ENCODE measurements at regions not wholly inside any gene's neighbourhood (a gene's known extent, or its start where the extent isn't known, plus 50 kb on each side); places are given as distances from the start of the nearest gene placed in this dataset.

- Mint-ChIP-seq H3K4me3 (no peak overlapping the region), H3K27ac (no peak overlapping the region), H3K9me3 (no peaks in the 10 kb centered on the region), H3K4me1 (no peaks in the 10 kb centered on the region), H3K36me3 (no peaks in the 10 kb centered on the region)
- DNase-seq (ENCODE audit: low spot score in 2 of 2) (peak in 1 of 2 donors; percentile 6), ATAC-seq (no peak)
These were observed 181.4 kb downstream of the GAS1 start for GRCh38 chr9:86765746-86766430.

DNA sequence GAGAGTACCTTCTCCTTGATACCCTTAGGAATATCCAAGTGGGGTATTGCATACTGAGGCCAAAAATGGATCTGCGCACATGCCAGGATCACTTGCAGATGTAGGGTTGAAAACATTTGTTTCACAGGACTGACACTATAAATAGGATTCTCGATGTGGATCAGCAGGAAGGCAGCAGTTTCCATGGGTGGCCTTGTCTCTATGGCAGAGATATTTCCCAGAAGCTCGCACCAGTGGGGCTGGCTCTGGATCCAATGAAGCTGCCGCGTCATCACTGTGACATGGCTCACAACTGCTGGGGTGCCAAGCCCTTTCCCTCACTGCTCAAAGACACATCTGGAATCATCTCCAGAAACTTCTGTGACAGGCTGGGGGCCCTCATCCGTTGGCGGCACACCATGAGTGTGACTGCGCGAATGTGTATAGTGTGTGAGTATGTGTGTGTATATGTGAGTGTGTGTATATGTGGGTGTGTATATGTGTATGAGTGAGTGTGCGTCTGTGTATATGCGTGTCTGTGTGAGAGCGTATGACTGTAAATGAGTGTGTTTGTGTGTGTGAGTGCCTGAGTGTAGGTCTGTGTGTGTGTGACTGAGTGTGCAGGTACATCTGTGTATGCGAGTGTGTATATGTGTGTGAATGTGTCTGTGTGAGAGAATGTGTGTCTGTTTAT, 182.5 kb downstream of the GAS1 start:
- no peak for DNase-seq (ENCODE audit: low spot score in 2 of 2)

GRCh38 chr9:86764221-86764624, 183.1 kb downstream of the GAS1 start:
- ATAC-seq (no peak), DNase-seq (ENCODE audit: low spot score in 2 of 2) (peak in 1 of 2 donors; percentile 26)
- Mint-ChIP-seq H3K36me3 (no peaks in the 10 kb centered on the region), H3K4me1 (no peaks in the 10 kb centered on the region), H3K27ac (no peak overlapping the region), H3K4me3 (no peak overlapping the region), H3K9me3 (no peaks in the 10 kb centered on the region)

More for the DNA sequence above, 182.5 kb downstream of the GAS1 start:
- Mint-ChIP-seq H3K4me3 (no peak overlapping the region), H3K36me3 (no peaks in the 10 kb centered on the region), H3K9me3 (no peaks in the 10 kb centered on the region), H3K4me1 (no peaks in the 10 kb centered on the region), H3K27ac (no peak overlapping the region)
- ATAC-seq = peak; percentile 28

DNA sequence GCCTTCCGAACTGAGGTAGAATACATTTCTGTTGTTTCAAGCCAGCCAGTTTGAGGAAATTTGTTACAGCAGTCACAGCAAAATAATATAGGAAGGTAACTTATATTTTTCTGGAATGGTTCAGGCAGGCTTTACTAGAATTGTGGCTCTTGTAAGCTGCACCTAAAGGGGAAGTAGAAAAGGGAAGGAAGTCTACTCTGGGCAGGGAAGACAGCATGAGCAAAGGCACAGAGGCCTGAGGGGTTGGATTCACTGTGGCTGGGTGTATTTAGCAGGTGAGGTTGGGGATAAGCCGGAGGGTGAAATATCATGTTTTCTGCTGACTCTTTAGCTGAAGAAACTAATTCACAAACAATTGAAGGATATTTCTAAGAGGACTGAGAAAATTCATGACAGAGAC, 183.5 kb downstream of the GAS1 start:
- H3K4me3 Mint-ChIP-seq = no peak overlapping the region
- no peak overlapping the region for H3K27ac Mint-ChIP-seq
- DNase-seq (ENCODE audit: low spot score in 2 of 2) (peak in 1 of 2 donors; percentile 2), ATAC-seq (no peak)
- H3K4me1 Mint-ChIP-seq = no peaks in the 10 kb centered on the region
- H3K9me3 Mint-ChIP-seq = no peaks in the 10 kb centered on the region
- H3K36me3 Mint-ChIP-seq = no peaks in the 10 kb centered on the region

DNA sequence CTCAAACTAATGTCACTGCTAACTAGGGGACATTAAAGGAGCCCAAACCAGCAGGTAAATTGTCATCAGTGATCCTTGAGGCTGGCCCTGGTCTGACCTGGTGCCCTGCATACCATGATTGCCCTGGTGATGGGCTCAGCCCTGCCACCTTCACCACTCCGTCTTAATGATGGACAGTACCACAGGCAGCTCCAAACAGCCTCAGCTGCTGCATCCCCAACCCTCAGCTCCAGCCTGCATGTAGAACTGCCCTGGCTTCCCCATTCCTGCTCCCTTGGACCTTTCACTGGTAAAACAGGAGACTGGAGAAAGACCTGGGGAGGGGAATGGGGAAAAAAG, 190.0 kb downstream of the GAS1 start:
- no peak overlapping the region for H3K27ac Mint-ChIP-seq
- no peaks in the 10 kb centered on the region for H3K4me1 Mint-ChIP-seq
- H3K9me3 Mint-ChIP-seq = no peaks in the 10 kb centered on the region
- no peak overlapping the region for H3K4me3 Mint-ChIP-seq
- H3K36me3 Mint-ChIP-seq = no peaks in the 10 kb centered on the region
- no peak for ATAC-seq
- DNase-seq (ENCODE audit: low spot score in 2 of 2) = peak in 1 of 2 donors; percentile 12

- H3K27ac Mint-ChIP-seq = no peak overlapping the region
- H3K9me3 Mint-ChIP-seq = no peaks in the 10 kb centered on the region
These were observed 190.5 kb downstream of the GAS1 start for GRCh38 chr9:86756576-86757381.

DNA sequence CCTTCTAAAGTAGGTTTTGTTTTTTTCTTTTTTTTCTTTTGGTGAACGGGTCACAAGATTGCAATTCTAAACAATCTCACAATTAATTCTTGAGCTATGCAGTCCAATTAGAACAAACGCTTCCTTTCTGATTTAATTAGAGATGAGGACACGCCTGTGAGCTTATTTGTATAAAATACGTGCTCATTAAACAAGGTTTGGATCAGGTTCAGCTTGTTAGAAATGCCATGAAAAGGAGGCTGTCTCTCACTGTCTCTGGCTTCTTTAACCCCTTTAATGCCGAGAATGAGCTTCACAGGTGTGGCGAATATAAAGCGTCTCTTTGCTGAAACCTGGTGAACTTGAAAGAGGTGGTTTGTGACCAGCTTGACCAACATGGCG, 191.8 kb downstream of the GAS1 start:
- no peak for ATAC-seq
- Mint-ChIP-seq H3K27ac (no peak overlapping the region), H3K4me3 (no peak overlapping the region), H3K4me1 (no peaks in the 10 kb centered on the region), H3K36me3 (no peaks in the 10 kb centered on the region), H3K9me3 (no peaks in the 10 kb centered on the region)
- no peak for DNase-seq (ENCODE audit: low spot score in 2 of 2)

More at GRCh38 chr9:86756576-86757381, 190.5 kb downstream of the GAS1 start:
- H3K36me3 Mint-ChIP-seq = no peaks in the 10 kb centered on the region
- H3K4me3 Mint-ChIP-seq = no peak overlapping the region
- ATAC-seq (no peak), DNase-seq (ENCODE audit: low spot score in 2 of 2) (peak in 1 of 2 donors; percentile 36)
- no peaks in the 10 kb centered on the region for H3K4me1 Mint-ChIP-seq

GRCh38 chr9:86754581-86755560, 192.4 kb downstream of the GAS1 start:
- peak in 1 of 2 donors; percentile 28 for DNase-seq (ENCODE audit: low spot score in 2 of 2)
- Mint-ChIP-seq H3K4me1 (no peaks in the 10 kb centered on the region), H3K27ac (no peak overlapping the region), H3K36me3 (no peaks in the 10 kb centered on the region), H3K4me3 (no peak overlapping the region), H3K9me3 (no peaks in the 10 kb centered on the region)
- no peak for ATAC-seq

- Mint-ChIP-seq H3K9me3 (no peaks in the 10 kb centered on the region), H3K27ac (no peak overlapping the region), H3K4me1 (no peaks in the 10 kb centered on the region), H3K4me3 (no peak overlapping the region), H3K36me3 (no peaks in the 10 kb centered on the region)
- no peak for ATAC-seq
- DNase-seq (ENCODE audit: low spot score in 2 of 2) = peak in 1 of 2 donors; percentile 3
These were observed 193.5 kb downstream of the GAS1 start for GRCh38 chr9:86753836-86754235.

DNA sequence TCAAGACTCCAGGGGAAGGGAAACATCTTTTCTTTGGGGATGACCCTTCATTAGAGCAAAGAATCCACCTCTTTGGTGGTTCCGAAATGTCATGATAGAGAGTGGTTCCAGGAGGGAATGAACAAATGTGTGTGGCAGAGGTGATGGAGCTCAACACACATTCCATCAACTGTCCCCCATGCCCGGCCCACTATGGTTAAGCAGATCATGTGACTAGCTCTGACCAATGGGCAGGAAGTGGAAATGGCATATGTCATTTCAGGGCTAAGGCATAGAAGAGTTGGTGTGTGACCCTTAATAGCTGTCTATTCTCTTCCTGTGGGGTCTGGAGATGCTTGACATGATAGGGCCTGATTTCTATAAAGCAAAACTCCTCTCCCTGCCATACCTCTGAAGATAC, 194.6 kb downstream of the GAS1 start:
- Mint-ChIP-seq H3K9me3 (no peaks in the 10 kb centered on the region), H3K4me1 (no peaks in the 10 kb centered on the region), H3K36me3 (no peaks in the 10 kb centered on the region), H3K4me3 (no peak overlapping the region), H3K27ac (no peak overlapping the region)
- ATAC-seq (no peak), DNase-seq (ENCODE audit: low spot score in 2 of 2) (peak in 1 of 2 donors; percentile 23)

GRCh38 chr9:86751956-86752355, 195.3 kb downstream of the GAS1 start:
- Mint-ChIP-seq H3K4me1 (no peaks in the 10 kb centered on the region), H3K27ac (no peak overlapping the region), H3K9me3 (no peaks in the 10 kb centered on the region), H3K36me3 (no peaks in the 10 kb centered on the region), H3K4me3 (no peak overlapping the region)
- DNase-seq (ENCODE audit: low spot score in 2 of 2) (no peak), ATAC-seq (no peak)

DNA sequence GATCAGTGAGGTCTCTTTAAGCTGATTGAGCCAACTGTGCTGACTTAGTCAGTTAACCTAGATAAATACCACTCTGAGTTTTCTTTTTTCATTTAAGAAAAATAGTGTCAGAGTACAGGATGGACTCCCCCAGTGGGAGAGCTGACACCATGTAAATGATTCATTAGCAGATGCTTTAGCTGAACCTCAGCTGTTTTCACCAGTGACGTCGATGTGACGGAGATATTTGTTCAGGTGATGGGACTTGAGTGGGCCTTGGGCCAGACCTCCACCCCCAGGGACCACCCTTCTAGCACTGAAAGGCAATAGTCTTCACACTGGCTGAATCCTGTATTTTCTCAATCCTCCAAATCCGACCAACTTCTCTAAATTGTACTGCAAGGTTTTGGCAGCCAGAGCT, 196.1 kb downstream of the GAS1 start:
- DNase-seq (ENCODE audit: low spot score in 2 of 2) (no peak), ATAC-seq (no peak)
- Mint-ChIP-seq H3K9me3 (no peaks in the 10 kb centered on the region), H3K36me3 (no peaks in the 10 kb centered on the region), H3K4me3 (no peak overlapping the region), H3K4me1 (no peaks in the 10 kb centered on the region), H3K27ac (no peak overlapping the region)

- DNase-seq (ENCODE audit: low spot score in 2 of 2) (no peak), ATAC-seq (no peak)
- Mint-ChIP-seq H3K9me3 (no peaks in the 10 kb centered on the region), H3K27ac (no peak overlapping the region), H3K4me3 (no peak overlapping the region), H3K4me1 (no peaks in the 10 kb centered on the region), H3K36me3 (no peaks in the 10 kb centered on the region)
These were observed 197.4 kb downstream of the GAS1 start for GRCh38 chr9:86749894-86750255.

- Mint-ChIP-seq H3K36me3 (no peaks in the 10 kb centered on the region), H3K27ac (no peak overlapping the region), H3K9me3 (no peaks in the 10 kb centered on the region), H3K4me1 (no peaks in the 10 kb centered on the region), H3K4me3 (no peak overlapping the region)
- ATAC-seq (no peak), DNase-seq (ENCODE audit: low spot score in 2 of 2) (no peak)
These were observed 198.0 kb downstream of the GAS1 start for GRCh38 chr9:86749161-86749893.
